Non-pigmented ciliary epithelial cell (primary cell): ENCODE measurements at regions not wholly inside any gene's neighbourhood (a gene's known extent, or its start where the extent isn't known, plus 50 kb on each side); places are given as distances from the start of the nearest gene placed in this dataset.

Experiments
- DNase-seq: peaks from one replicate; pipeline ENCODE4 v3.0.0-alpha.2; 2010; ENCODE audit warnings: low read depth

GRCh38 chr2:176648700-176649297 lies 379.6 kb downstream of the MTX2 start:
- DNase-seq = no peak

DNA sequence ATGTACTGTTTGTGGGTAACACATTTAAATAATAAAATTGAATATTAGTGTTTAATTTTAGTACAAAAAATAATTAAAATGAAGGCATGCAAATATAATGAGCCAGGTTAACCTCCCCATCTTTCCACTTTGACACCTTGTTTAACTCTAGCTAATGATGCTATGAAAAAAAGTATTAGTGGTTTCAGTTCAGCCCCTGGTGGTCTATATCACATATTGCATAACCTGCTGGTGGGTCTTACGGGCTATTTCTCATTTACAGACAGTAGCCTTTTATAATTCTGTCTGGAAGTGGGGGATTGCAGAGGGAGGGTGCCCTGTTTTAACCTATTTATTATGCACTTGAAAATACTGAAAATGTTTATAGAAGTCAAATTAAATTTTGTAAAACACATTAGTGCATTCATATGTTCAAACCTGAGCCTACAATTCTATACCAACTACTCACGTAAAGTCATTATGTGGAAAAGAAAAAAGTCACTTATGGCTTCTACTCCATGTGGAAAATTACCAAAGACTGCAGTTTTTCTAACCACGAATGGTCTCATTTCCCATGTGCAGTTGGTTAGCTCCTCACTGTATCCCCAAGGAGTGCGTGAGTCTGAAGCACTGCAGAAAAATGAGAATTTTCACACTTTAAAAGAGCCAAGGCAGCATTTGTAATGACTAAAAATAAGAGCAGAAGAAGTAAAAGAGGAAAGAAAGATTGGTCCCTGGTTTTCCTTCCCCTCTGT lies 381.0 kb downstream of the MTX2 start:
- DNase-seq = no peak

DNA sequence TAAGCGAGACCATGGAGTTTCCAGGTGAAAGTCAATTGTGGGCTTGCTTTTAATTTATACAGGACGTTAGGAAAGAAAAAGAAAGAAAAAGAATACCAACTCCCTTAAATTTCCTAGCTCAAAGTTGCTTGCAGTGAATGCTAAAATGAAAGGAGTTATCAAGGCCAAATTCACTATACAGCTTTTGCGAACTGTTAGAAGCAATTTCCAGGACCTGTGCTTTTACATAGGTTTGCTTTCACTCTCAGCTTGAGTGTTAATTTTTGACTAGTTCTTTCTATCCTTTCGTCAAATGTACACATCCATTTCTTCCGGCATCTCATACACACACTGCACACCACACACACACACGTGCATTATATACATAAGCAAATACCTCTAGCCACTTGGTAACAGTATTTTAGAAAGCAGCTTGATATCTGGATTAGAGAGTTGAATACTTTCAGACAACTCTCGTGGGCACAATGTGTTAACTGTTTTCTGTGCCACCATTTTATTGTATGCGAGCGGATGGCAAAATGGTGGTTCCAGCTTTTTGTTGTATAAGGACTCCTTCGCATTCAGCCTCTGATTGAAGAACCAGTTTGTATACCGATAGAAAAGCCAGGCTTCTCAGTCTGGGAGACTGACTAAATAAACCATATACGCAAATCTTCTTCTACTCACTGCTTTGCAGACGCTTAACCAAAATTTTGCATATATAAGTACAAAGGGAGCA lies 381.8 kb downstream of the MTX2 start:
- DNase-seq = no peak

DNA sequence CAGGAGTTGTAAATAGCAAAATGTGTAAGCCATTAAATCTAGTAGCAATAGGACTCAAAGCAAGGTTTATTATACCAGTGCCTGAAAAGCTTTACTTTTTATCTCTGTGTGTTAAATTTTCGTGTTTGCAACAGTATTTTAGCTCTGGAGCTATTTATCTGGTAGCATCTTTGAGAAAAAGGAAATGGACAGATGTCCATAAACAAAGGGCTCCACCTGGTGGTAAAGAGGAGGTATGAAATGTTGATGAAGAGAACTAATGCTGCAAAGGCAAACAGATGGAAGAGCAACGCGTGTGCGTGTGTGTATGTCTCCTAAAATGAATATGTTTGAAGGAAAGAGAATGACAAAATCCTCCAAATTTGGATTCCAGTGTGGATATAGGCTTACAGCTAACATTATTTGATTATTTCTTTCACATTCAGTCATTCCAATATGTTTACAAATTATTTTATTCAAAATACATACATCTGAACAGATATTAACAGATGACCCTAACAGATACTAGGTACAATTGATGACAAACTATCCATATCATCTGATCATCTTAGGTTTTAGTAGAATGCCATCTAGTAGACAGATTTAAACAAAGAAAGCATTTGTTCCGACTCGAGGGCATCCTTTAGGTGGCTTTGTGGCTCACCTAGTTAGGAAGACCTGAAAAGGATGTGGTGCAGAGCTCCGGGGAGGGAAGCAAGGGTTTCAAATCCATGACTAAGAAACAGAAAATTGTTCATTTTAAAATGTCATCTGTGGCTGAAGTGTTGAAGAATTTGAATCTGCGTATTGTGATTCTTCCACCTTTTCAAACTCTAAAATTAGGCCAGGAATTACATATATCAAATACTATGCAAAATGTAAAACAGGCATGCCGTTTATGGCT lies 383.3 kb downstream of the MTX2 start:
- no peak for DNase-seq

GRCh38 chr2:176653479-176654443 lies 384.5 kb downstream of the MTX2 start:
- no peak for DNase-seq

GRCh38 chr2:176656038-176656775 lies 387.0 kb downstream of the MTX2 start:
- DNase-seq = no peak

DNA sequence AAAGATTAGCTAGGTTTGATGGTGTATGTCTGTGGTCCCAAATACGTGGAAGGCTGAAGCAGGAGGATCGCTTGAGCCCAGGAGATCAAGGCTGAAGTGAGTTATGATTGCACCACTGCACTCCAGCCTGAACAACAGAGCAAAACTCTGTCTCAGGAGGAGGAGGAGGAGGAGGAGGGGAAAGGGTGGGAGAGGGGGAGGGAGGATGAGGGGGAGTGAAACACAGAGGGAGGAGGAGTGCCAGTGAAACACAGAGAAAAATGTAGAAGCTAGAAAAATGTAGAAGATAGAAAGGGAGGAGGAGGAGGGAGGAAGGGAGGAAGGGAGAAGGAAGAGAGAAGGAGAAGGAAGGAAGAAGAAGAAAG lies 387.5 kb downstream of the MTX2 start:
- DNase-seq = no peak

GRCh38 chr2:176657393-176657792 lies 388.2 kb downstream of the MTX2 start:
- no peak for DNase-seq

- DNase-seq = no peak
These were observed 389.5 kb downstream of the MTX2 start for GRCh38 chr2:176658708-176659107.

DNA sequence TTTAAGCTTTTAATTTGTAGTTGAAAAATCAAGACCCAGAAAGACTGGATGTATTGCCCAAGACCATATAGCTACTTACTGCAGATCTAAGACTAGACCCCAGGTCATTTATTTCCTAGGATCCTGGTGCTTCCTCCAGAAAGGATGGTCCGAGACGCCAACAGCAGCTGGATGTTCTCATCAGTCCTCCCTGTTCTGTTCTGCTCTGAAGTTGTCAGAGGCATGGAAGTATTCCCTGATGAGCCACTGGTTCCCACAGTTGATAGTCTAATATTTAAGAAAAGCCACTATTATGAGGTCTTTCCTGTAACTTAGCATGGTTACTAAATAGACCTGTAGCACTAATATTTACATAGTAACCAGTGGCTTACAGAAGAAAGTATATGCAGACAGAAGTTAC lies 393.5 kb downstream of the MTX2 start:
- DNase-seq = no peak

DNA sequence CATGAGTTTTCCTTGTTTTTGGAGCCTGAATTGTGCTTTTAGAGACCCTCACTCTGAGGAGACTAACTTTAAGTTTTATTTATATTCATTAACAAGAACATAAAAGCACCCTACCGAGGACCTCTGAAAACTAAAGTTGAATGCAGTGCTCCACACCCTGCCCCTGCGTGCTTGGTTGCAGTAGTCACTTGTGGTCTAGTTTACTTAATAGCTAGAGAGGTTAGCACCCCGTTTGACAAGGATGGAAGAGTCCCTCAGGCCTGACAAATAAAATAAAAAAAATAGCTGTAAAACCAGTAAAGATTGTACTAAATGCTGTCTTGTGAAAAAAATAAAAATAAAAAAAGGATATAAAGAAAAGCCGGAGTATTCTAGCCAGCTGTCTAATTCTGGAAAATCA lies 395.2 kb downstream of the MTX2 start:
- no peak for DNase-seq

DNA sequence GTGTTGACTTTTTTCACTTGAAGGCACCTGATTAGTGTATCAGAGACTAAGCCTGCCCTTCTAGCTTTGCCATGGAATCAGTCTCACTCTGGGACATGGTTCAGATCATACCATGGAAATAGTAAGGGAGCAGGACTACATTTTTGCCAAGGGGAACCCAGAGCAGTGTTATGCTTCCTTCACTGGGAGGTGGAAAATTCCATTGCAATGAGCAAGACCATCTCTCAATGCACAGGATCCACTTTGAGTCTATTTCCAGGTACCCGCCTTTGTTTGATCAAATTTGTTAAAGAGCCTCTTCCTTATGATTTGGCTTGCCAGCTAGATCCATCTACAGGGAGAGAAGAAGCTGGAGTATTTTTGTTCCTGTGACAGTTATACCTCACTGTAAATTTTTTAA lies 395.8 kb downstream of the MTX2 start:
- no peak for DNase-seq

- DNase-seq = no peak
These were observed 399.7 kb downstream of the MTX2 start for GRCh38 chr2:176668912-176669311.

- no peak for DNase-seq
These were observed 400.3 kb downstream of the MTX2 start for GRCh38 chr2:176669398-176670174.

DNA sequence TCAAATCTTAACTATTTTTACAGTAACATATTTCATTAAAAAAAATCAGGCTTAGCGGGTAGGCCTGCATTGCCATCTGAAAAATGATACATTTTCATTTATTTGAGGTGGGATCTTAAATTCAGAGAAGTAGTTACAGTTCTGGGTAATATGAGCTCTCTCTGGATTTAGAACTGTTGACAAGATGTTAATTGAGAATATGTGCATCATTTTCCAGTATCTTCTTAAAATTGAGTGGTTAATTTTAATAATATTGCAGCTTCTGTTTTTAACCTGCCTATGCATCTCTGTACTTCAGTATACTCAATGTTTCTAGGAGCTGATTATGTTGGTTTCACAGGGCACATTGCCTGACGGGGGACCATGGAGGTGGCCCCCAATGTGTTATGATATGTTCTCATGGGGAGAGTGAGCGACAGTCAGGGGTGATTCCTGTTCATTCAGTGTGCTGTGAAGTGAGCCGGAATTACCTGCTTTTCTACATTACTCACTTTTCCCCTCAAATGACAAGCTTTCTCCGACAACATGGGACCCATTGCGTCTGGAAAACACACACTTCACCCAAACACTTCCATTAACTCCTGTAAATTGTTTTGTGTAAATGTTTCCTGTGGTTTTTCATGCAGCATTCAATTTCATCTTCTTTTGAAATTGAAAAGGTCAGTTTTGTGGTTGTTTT lies 406.2 kb downstream of the MTX2 start:
- no peak for DNase-seq

DNA sequence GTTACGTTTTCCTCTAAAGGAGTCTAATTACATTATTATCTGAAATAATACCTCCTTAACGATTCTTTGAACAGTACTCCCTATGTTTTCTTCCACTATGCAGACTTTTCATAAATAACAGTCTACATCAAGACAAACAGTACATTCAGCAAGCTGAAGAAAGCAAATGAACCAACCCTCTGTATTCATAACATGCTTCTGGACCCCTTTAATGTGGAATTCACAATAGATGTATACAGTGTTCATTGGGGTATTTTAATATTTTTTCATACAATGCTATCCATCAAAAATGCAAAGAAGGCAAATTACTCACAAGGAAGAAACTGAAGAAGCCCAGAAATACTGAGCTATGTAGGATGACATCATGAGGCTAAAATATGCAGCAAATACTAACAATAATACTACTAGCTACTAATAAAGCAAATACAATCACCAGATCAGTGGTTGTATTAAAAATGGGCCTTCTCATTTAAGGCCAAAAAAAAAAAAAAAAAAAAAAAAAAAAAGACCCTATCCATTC lies 408.6 kb downstream of the MTX2 start:
- no peak for DNase-seq

- DNase-seq = no peak
These were observed 409.3 kb downstream of the MTX2 start for GRCh38 chr2:176678571-176678970.

GRCh38 chr2:176679061-176679669 lies 409.9 kb downstream of the MTX2 start:
- DNase-seq = no peak
